ENCODE measurements at regions not wholly inside any gene's neighbourhood (a gene's known extent, or its start where the extent isn't known, plus 50 kb on each side); places are given as distances from the start of the nearest gene placed in this dataset.

DNA sequence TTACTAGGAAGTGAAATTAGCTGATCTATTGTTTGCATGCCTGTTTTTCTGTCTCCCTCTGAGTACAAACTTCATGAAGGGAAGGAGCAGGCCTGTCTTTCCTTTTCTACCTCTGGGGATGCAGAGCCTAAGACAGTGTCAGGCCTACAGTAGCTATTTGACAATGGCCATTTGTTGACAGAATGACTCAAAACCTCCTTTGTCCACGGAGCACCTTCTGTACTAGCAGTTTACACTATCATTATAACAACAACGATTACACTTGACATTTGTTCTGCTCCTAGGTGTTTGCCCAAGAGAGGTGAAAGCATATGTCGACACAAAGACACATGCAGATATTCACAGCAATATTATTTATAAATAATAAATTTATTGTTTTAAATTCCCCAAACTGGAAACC lies 132.3 kb upstream of the IRX3 start:
- H3K4me3 Mint-ChIP-seq: no peak overlapping the region
- TF ChIP-seq, protein P1, sequence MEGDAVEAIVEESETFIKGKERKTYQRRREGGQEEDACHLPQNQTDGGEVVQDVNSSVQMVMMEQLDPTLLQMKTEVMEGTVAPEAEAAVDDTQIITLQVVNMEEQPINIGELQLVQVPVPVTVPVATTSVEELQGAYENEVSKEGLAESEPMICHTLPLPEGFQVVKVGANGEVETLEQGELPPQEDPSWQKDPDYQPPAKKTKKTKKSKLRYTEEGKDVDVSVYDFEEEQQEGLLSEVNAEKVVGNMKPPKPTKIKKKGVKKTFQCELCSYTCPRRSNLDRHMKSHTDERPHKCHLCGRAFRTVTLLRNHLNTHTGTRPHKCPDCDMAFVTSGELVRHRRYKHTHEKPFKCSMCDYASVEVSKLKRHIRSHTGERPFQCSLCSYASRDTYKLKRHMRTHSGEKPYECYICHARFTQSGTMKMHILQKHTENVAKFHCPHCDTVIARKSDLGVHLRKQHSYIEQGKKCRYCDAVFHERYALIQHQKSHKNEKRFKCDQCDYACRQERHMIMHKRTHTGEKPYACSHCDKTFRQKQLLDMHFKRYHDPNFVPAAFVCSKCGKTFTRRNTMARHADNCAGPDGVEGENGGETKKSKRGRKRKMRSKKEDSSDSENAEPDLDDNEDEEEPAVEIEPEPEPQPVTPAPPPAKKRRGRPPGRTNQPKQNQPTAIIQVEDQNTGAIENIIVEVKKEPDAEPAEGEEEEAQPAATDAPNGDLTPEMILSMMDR (IDR thresholded peaks at IDR 0.05): no peak
- ATAC-seq (ENCODE audit: low read depth): no peak
- H3K9me3 Mint-ChIP-seq: no peaks in the 10 kb centered on the region
- H3K4me1 Mint-ChIP-seq: no peaks in the 10 kb centered on the region
- CTCF ChIA-PET: no interaction called here
- H3K27ac Mint-ChIP-seq: no peak overlapping the region
- intact Hi-C loops (cut with micrococcal nuclease): no loop called here
- POLR2A ChIA-PET: no interaction called here
- DNase-seq: no peak
- H3K27me3 Mint-ChIP-seq: no peaks in the 10 kb centered on the region
- no peaks in the 10 kb centered on the region for H3K36me3 Mint-ChIP-seq (ENCODE audit: low read depth)

DNA sequence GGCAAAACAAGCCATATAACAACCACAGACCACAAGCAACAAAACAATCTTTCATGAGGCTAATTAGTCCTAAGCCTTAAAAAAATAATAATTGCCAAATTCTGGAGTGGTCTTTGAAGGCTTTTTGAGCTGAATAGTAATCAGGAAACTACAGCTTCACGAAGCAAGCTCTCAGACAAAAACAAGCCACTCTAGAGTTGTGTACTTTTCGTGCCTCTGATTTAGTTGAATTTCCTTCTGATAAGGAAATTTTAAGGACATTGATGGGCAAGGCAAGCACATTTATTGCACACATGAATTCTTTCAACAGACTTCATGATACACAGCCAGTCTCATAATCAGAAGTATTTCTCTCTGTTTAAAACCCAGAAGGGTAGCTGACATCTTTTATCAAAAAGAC lies 130.8 kb upstream of the IRX3 start:
- Mint-ChIP-seq H3K27me3 (peaks cover 2% of the 10 kb centered on the region), H3K36me3 (ENCODE audit: low read depth) (no peaks in the 10 kb centered on the region), H3K27ac (no peak overlapping the region), H3K9me3 (no peaks in the 10 kb centered on the region), H3K4me1 (no peaks in the 10 kb centered on the region), H3K4me3 (no peak overlapping the region)
- TF ChIP-seq, protein P1 (IDR thresholded peaks at IDR 0.05): no peak
- DNase-seq: no peak
- intact Hi-C loops (cut with micrococcal nuclease): no loop called here
- ChIA-PET CTCF (no interaction called here), POLR2A (no interaction called here)
- ATAC-seq (ENCODE audit: low read depth): no peak

DNA sequence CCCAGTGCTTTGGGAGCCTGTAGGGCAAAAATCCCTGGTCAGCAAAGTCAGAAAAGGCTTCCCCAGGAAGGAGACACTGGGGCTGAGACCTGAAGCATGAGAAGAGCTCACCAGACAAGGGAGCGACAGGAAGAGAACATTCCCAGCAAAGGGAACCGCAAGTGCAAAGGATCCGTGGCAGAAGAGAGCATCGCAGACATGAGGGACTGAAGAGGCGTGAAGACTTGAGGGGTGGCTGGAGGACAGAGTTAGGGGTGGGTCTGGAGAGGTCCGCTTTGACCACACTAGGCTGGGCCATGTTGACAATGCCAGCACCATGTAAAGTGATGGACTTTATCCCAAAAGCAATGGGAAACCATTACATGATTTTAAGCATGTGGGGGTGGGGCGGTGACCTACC lies 128.1 kb upstream of the IRX3 start:
- Mint-ChIP-seq H3K9me3 (no peaks in the 10 kb centered on the region), H3K36me3 (ENCODE audit: low read depth) (no peaks in the 10 kb centered on the region), H3K4me3 (no peak overlapping the region), H3K4me1 (no peaks in the 10 kb centered on the region), H3K27ac (no peak overlapping the region), H3K27me3 (peaks cover 7% of the 10 kb centered on the region)
- ChIA-PET CTCF (no interaction called here), POLR2A (no interaction called here)
- DNase-seq (no peak), ATAC-seq (ENCODE audit: low read depth) (no peak)
- intact Hi-C loops (cut with micrococcal nuclease): no loop called here
- TF ChIP-seq, protein P1 (IDR thresholded peaks at IDR 0.05): no peak

DNA sequence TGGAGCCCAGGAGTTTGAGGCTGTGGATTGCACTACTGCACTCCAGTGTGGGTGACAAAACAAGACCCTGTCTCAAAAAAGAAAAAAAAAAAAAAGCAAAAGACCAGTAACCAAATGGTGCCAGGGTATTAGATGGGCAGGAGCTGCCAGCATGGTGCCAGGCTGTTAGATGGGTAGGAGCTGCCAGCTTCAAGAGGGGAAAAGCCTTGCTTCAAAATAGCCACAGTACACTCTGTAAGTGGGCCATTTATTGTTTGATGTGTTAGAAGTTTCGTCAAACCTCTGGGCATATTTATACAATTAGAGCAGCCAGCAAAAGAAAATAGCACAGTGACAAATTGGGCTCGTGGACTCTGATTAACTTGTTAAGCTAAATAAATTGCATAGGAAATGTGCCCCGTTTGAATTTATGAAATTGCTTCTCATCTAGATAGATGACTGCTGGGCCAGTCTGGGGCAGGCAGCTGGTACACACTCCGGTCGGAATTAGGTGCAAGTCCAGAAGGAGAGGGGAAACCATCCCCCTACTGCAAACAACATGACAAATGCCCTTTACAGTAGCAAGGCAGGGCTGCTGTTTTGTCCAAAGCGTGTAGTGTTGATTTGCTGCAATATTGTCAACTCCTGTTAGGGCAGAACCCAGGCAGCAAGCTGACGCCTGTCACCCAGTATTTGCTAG lies 126.3 kb upstream of the IRX3 start:
- Mint-ChIP-seq H3K4me3 (no peak overlapping the region), H3K9me3 (no peaks in the 10 kb centered on the region), H3K4me1 (no peaks in the 10 kb centered on the region), H3K36me3 (ENCODE audit: low read depth) (no peaks in the 10 kb centered on the region), H3K27ac (no peak overlapping the region), H3K27me3 (peaks cover 7% of the 10 kb centered on the region)
- DNase-seq (no peak), ATAC-seq (ENCODE audit: low read depth) (no peak)
- ChIA-PET POLR2A (no interaction called here), CTCF (no interaction called here)
- intact Hi-C loops (cut with micrococcal nuclease): no loop called here
- TF ChIP-seq, protein P1 (IDR thresholded peaks at IDR 0.05): no peak

DNA sequence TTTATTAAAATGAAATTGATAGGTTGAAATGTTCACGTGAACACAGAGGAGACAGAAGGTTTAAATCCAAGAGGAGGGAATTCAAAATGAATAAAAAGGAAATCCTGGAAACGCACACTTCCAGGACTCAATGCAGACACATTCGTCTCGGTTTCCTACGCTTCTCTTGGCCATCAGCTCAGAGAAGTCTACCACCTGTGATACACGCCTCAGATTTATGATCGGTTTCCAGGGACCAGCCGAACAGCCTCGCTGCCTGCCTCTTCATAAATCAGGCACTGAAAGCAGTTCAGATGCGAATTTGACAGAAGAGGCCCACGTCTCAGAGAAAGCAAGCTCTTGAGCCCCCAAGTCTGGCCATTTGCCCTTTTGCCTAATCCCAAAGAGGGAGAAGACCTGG lies 125.5 kb upstream of the IRX3 start:
- no peaks in the 10 kb centered on the region for H3K36me3 Mint-ChIP-seq (ENCODE audit: low read depth)
- ATAC-seq (ENCODE audit: low read depth): no peak
- intact Hi-C loops (cut with micrococcal nuclease): no loop called here
- no peak overlapping the region for H3K27ac Mint-ChIP-seq
- H3K9me3 Mint-ChIP-seq: no peaks in the 10 kb centered on the region
- H3K27me3 Mint-ChIP-seq: peaks cover 7% of the 10 kb centered on the region
- ChIA-PET CTCF (no interaction called here), POLR2A (no interaction called here)
- no peak overlapping the region for H3K4me3 Mint-ChIP-seq
- no peak for DNase-seq
- TF ChIP-seq, protein P1 (IDR thresholded peaks at IDR 0.05): no peak
- H3K4me1 Mint-ChIP-seq: no peaks in the 10 kb centered on the region

Data from activated B cell treated with CpG ODN at 0.5 μM for 24 hours (primary cell).